ENCODE measurements at regions not wholly inside any gene's neighbourhood (a gene's known extent, or its start where the extent isn't known, plus 50 kb on each side); places are given as distances from the start of the nearest gene placed in this dataset.

GRCh38 chr5:42066131-42066530 lies 141.1 kb downstream of the FBXO4 start (continued):
- TF ChIP-seq ZNF280D (tag by site-specific recombination; IDR thresholded peaks at IDR 0.05) = no peak
- no peak for TF ChIP-seq ZFHX2 (tag by site-specific recombination; conservative IDR thresholded peaks at IDR 0.05)
- no peak for TF ChIP-seq ZNF792 (tag by site-specific recombination; IDR thresholded peaks at IDR 0.05)

GRCh38 chr5:42074353-42074752 lies 149.3 kb downstream of the FBXO4 start:
- Histone ChIP-seq H3K9me3 (ENCODE audit: control insufficient read depth, insufficient read depth, low read depth, low read length) (no peaks in the 10 kb centered on the region; the same call in 1 of the 2 replicates), H3K27ac (ENCODE audit: extremely low read depth, low read depth, low read length) (no peak overlapping the region), H3K4me3 (ENCODE audit: low read depth, low read length) (no peak overlapping the region), H3K36me3 (ENCODE audit: control insufficient read depth in 2 of 2, insufficient read depth in 1 of 2, low read length in 2 of 2) (no peaks in the 10 kb centered on the region), H3K4me1 (ENCODE audit: control insufficient read depth, insufficient read depth, low read length) (no peaks in the 10 kb centered on the region)
- no peak for TF ChIP-seq ZNF510 (tag by site-specific recombination; IDR thresholded peaks at IDR 0.05; ENCODE audit: insufficient replicate concordance)
- no peak for TF ChIP-seq ATF2 (tag by site-specific recombination; IDR thresholded peaks at IDR 0.05; ENCODE audit: low read depth)
- TF ChIP-seq ZBTB26 (tag by site-specific recombination; optimal IDR thresholded peaks at IDR 0.05) = no peak
- TF ChIP-seq ZNF146 (tag by site-specific recombination; IDR thresholded peaks at IDR 0.05) = no peak
- no peak for TF ChIP-seq RBAK (tag by site-specific recombination; IDR thresholded peaks at IDR 0.05)
- no peak for TF ChIP-seq ZNF391 (tag by site-specific recombination; IDR thresholded peaks at IDR 0.05; ENCODE audit: borderline replicate concordance, low read depth)
- CTCF ChIA-PET = no interaction called here
- POLR2A ChIA-PET = no interaction called here

GRCh38 chr5:42089705-42090104 lies 164.6 kb downstream of the FBXO4 start:
- no peaks in the 10 kb centered on the region for H3K4me1 ChIP-seq (ENCODE audit: control insufficient read depth, insufficient read depth, low read length)
- ChIA-PET CTCF (no interaction called here), POLR2A (no interaction called here)
- no peak overlapping the region for H3K27ac ChIP-seq (ENCODE audit: extremely low read depth, low read depth, low read length)
- TF ChIP-seq PRDM4 (tag by site-specific recombination; IDR thresholded peaks at IDR 0.05) (no peak), ZEB2 (tag by site-specific recombination; IDR thresholded peaks at IDR 0.05) (no peak)
- no peaks in the 10 kb centered on the region for H3K36me3 ChIP-seq (ENCODE audit: control insufficient read depth in 2 of 2, insufficient read depth in 1 of 2, low read length in 2 of 2)
- H3K9me3 ChIP-seq (ENCODE audit: control insufficient read depth, insufficient read depth, low read depth, low read length) = no peaks in the 10 kb centered on the region
- H3K4me3 ChIP-seq (ENCODE audit: low read depth, low read length) = no peak overlapping the region

- CTCF ChIA-PET = no interaction called here
- Histone ChIP-seq H3K27ac (ENCODE audit: extremely low read depth, low read depth, low read length) (no peak overlapping the region), H3K4me3 (ENCODE audit: low read depth, low read length) (no peak overlapping the region), H3K9me3 (ENCODE audit: control insufficient read depth, insufficient read depth, low read depth, low read length) (no peaks in the 10 kb centered on the region), H3K36me3 (ENCODE audit: control insufficient read depth in 2 of 2, insufficient read depth in 1 of 2, low read length in 2 of 2) (no peaks in the 10 kb centered on the region), H3K4me1 (ENCODE audit: control insufficient read depth, insufficient read depth, low read length) (no peaks in the 10 kb centered on the region)
- POLR2A ChIA-PET = no interaction called here
- no peak for TF ChIP-seq ZNF398 (tag by site-specific recombination; IDR thresholded peaks at IDR 0.05)
- TF ChIP-seq ZBTB44 (tag by site-specific recombination; IDR thresholded peaks at IDR 0.05) = no peak
- TF ChIP-seq ZNF292 (tag by site-specific recombination; IDR thresholded peaks at IDR 0.05; ENCODE audit: borderline replicate concordance, low read depth) = no peak
- no peak for TF ChIP-seq ZNF394 (tag by site-specific recombination; IDR thresholded peaks at IDR 0.05; ENCODE audit: borderline replicate concordance)
- TF ChIP-seq ZNF223 (tag by site-specific recombination; IDR thresholded peaks at IDR 0.05) = no peak
- TF ChIP-seq ZFP3 (tag by site-specific recombination; IDR thresholded peaks at IDR 0.05; ENCODE audit: low read depth) = no peak
- no peak for TF ChIP-seq GLI2 (tag by site-specific recombination; IDR thresholded peaks at IDR 0.05; ENCODE audit: borderline replicate concordance, low read depth)
Measured at GRCh38 chr5:42090162-42090561, 165.1 kb downstream of the FBXO4 start.

Data from HEK293 (cell line).